ENCODE measurements at regions not wholly inside any gene's neighbourhood (a gene's known extent, or its start where the extent isn't known, plus 50 kb on each side); places are given as distances from the start of the nearest gene placed in this dataset.

- TF ChIP-seq CTCF (IDR thresholded peaks at IDR 0.05; ENCODE audit: low read depth, low read length) = no peak
- DNase-seq (ENCODE audit: low read depth in 2 of 2) = peak; percentile 48 to 85
- H3K4me3 ChIP-seq (replicated peaks in 1 of 2; ENCODE audit: low read depth in 2 of 2, low read length in 2 of 2) = no peak overlapping the region
These were observed 54.4 kb upstream of the RNF24 start for GRCh38 chr20:4069751-4070150.

GRCh38 chr20:4068708-4069107 is 53.4 kb upstream of the RNF24 start:
- no peak for TF ChIP-seq CTCF (IDR thresholded peaks at IDR 0.05; ENCODE audit: low read depth, low read length)
- no peak overlapping the region for H3K4me3 ChIP-seq (replicated peaks in 1 of 2; ENCODE audit: low read depth in 2 of 2, low read length in 2 of 2)
- DNase-seq (ENCODE audit: low read depth in 2 of 2) = peak; percentile 57 to 58

- no peak overlapping the region for H3K4me3 ChIP-seq (replicated peaks in 1 of 2; ENCODE audit: low read depth in 2 of 2, low read length in 2 of 2)
- peak; percentile 51 to 91 for DNase-seq (ENCODE audit: low read depth in 2 of 2)
- no peak for TF ChIP-seq CTCF (IDR thresholded peaks at IDR 0.05; ENCODE audit: low read depth, low read length)
These were observed 52.4 kb upstream of the RNF24 start for GRCh38 chr20:4067600-4068261.

GRCh38 chr20:4066551-4066950 is 51.2 kb upstream of the RNF24 start:
- H3K4me3 ChIP-seq (replicated peaks in 1 of 2; ENCODE audit: low read depth in 2 of 2, low read length in 2 of 2) = no peak overlapping the region
- DNase-seq (ENCODE audit: low read depth in 2 of 2) = no peak
- no peak for TF ChIP-seq CTCF (IDR thresholded peaks at IDR 0.05; ENCODE audit: low read depth, low read length)

- TF ChIP-seq CTCF (IDR thresholded peaks at IDR 0.05; ENCODE audit: low read depth, low read length) = no peak
- no peak overlapping the region for H3K4me3 ChIP-seq (replicated peaks in 1 of 2; ENCODE audit: low read depth in 2 of 2, low read length in 2 of 2)
- DNase-seq (ENCODE audit: low read depth in 2 of 2) = peak; percentile 85 to 99
These were observed 50.1 kb upstream of the RNF24 start for GRCh38 chr20:4065391-4065844.
